NB4 (cell line): ENCODE measurements at regions not wholly inside any gene's neighbourhood (a gene's known extent, or its start where the extent isn't known, plus 50 kb on each side); places are given as distances from the start of the nearest gene placed in this dataset.
"Not testable (repeated sequence)": the region's sequence is repeated elsewhere in the genome, so short reads cannot be mapped to it uniquely, and the experiment has no call there.

ENCODE experiments used
- DNase-seq: peaks from one replicate; pipeline ENCODE4 v3.0.0; 2010; ENCODE audit warnings: low read depth
- H3K4me3 ChIP-seq: one replicate; pipeline ENCODE4 v1.5.1; 2011; ENCODE audit warnings: mild to moderate bottlenecking, low read depth, low read length, moderate library complexity
- CTCF ChIP-seq: IDR thresholded peaks from one replicate; pipeline ENCODE4 v1.5.1; 2012; ENCODE audit warnings: low read depth, low read length
- MAX ChIP-seq: IDR thresholded peaks from 2 replicates; pipeline ENCODE4 v1.6.1; 2011; ENCODE audit warnings: low read depth, low read length
- MYC ChIP-seq: IDR thresholded peaks from 2 replicates; pipeline ENCODE4 v1.6.1; 2011; ENCODE audit warnings: low read depth, low read length
- POLR2A ChIP-seq: IDR thresholded peaks from 2 replicates; pipeline ENCODE4 v1.6.1; 2011; ENCODE audit warnings: mild to moderate bottlenecking; ENCODE audit not compliant: insufficient read length; ENCODE audit errors: extremely low read depth

GRCh38 chr14:22344673-22345072 lies 244.4 kb downstream of the DAD1 start:
- no peak overlapping the region for H3K4me3 ChIP-seq
- DNase-seq: no peak
- TF ChIP-seq CTCF: no peak
- no peak for TF ChIP-seq POLR2A
- TF ChIP-seq MYC: no peak
- no peak for TF ChIP-seq MAX

GRCh38 chr14:22344209-22344608 lies 244.8 kb downstream of the DAD1 start:
- peak; percentile 13 for DNase-seq
- not testable (repeated sequence) for H3K4me3 ChIP-seq

DNA sequence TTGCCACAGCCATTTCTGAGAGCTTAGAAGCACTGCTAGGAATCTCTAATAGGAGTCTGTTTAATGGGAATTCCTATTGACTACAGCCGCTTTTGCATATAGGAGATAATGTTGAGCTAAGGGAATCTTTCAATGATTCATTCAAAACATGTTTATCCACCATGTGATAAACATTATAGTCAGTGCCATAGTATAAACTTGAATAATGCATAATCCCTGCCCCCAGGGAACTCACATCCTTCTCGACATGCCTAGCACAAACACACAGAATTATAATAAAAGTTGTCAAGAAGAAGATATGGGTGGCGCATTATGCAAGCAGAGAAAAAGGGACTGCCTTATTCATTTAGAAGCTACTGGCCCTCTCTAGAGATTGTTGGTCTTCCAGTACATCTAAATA lies 248.0 kb downstream of the DAD1 start:
- H3K4me3 ChIP-seq: no peak overlapping the region
- TF ChIP-seq MAX: no peak
- no peak for TF ChIP-seq POLR2A
- no peak for TF ChIP-seq MYC
- TF ChIP-seq CTCF: no peak
- DNase-seq: no peak

DNA sequence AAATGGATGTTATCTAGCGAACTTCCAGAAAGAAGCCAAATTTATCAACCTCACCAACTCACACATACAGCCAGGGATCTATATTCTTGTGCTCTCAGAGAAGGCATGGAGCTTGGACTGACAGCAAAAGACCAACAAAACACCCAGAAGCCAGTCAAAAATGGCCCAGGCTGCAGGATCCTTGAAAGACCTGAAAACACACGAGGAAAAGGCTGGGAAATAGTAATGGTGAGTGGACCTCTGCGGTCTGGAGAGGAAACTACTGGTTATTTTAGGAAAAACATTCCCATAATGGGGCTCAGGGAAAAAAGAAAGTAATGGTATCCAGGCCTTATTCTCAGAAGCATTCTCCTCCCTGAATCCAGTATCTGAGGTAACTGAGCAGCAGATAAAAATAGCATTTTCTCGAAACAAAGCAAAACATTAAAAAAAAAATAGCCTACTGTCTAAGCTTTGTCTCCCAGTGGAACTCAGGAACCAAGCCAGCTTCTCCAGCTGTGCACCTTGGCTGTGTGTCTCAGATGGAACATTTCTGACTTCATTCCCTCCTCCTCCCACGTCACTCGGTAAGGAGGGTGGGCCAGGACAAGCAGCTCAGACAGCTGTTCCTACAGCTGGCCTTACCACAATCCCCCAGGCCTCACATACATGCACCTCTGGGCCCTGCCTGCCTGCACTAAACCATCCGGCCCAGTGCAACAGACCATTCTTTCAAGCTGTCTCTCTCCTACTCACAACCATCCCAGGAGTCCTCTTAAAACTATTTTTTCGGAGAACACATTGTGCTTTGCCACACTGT lies 249.9 kb downstream of the DAD1 start:
- no peak for TF ChIP-seq CTCF
- TF ChIP-seq MYC: no peak
- no peak for TF ChIP-seq MAX
- no peak for TF ChIP-seq POLR2A
- H3K4me3 ChIP-seq: no peak overlapping the region
- DNase-seq: no peak

DNA sequence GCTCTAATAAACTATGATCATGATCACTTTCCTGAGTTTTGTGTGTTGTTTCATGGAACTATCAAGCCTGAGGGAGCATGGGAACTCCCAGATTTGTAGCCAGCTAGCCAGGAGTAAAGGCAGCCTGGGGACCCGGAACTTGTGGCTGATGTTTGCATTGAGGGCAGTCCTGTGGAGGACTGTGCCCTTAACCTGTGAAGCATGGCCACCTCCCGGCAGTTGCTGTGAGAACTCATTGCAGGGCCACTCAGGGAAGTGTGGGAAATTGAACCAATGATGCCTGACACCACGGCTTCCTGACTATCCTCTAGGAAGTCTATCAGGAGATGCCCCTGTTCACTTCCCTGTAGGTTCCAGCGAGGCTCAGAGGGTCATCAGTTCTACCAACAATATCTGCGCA lies 250.6 kb downstream of the DAD1 start:
- no peak for DNase-seq
- no peak overlapping the region for H3K4me3 ChIP-seq
- no peak for TF ChIP-seq POLR2A
- no peak for TF ChIP-seq CTCF
- TF ChIP-seq MYC: no peak
- TF ChIP-seq MAX: no peak

GRCh38 chr14:22337938-22338337 lies 251.1 kb downstream of the DAD1 start:
- DNase-seq: no peak
- no peak overlapping the region for H3K4me3 ChIP-seq
- TF ChIP-seq MYC (no peak), MAX (no peak), POLR2A (no peak), CTCF (no peak)
